GM21447 (cell line): ENCODE measurements at regions not wholly inside any gene's neighbourhood (a gene's known extent, or its start where the extent isn't known, plus 50 kb on each side); places are given as distances from the start of the nearest gene placed in this dataset.

Experiments used
- ATAC-seq: cut with Tn5 transposase; IDR thresholded peaks from one replicate; pipeline ENCODE4 v1.9.1; 2021; ENCODE audit not compliant: unreplicated experiment

DNA sequence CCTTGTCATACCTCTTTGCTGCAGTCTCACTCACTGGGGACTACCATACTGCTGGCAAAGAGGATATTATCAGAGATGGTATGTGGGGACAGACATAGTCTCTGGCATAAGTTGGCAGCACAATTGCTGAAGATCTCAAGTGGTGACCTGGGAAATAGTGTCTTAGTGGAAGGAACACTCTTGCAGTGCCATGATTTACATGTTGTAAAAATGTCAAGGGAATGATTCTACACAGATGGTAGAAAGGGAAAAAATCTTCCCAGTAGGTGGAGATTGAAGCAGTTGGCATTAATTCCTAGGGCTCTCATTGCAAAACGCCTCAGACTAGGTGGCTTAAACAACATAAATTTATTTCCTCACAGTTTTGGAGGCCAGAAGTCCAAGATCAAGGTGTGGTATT, 662.2 kb downstream of the DHX35 start:
- ATAC-seq = no peak

DNA sequence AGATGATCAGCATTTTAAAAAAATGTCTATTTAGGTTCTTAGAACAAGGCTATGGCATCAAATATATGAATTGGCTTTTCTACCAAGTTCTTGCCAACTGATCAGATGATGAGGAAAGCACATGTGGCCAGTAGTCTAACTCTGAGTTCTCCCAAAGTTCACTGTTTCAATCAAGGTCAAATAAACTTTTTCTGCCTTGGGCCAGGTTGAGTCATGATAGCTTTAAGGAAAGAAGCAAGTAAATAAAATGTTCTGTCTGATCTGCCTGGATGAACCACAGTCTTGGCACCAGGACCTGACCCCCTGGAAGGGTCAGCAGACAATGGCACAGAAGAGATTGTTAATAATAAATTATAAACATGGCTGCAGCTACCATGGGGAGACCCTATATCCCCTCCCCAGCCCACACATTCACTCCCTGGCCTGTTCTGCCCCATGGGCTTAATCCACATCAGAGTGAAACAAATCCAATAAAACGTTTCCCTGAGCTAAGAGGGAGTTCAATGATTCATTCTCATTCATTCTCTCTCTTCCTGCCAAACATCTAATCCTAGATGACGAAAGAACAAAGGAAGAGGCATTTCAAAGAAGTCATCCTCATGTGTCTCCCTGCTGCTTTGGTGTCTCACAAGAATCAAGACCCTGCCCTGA, 661.6 kb downstream of the DHX35 start:
- no peak for ATAC-seq

DNA sequence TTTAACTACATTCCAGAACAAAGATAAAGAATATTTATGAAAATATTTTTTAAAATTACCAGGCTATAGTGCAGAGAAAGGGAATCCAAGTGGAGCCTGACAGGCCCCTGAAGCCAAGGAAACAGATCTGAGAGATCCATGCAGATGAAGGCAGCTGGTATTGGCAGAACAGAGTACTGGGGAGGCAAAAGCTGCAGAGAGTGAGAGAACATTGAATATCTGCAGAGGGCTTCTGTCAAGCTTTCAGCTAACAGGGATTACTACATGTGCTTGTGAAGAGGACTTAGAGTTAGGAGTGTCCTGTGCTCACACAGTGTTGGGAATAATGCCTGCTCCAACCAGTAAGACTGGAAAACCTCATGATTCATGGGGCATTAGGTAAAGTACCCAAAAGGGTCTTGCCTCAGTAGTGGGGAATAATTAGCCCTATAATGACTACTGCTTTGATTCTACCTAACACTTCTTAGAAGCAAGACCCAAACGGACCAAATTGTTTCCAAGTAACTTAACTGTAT, 657.2 kb downstream of the DHX35 start:
- no peak for ATAC-seq

DNA sequence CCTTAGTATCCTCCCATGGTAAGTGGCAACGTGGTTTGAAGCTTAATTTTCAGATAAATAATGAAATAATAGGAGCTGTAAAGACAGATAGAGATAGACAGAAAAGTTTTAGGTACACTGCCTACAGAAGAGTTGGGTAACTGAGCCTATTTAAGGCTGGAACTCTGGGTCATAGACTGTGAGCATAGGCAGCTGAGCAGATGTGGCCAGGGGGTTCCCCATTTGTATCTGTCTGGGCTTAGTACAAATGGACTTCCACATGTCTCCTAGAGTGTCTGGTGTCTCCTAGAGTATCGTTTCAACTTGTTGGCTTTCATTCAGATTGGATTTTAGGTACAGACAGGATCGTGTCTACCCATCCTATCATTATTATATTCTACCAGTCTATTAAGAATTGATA, 649.8 kb downstream of the DHX35 start:
- ATAC-seq = no peak

DNA sequence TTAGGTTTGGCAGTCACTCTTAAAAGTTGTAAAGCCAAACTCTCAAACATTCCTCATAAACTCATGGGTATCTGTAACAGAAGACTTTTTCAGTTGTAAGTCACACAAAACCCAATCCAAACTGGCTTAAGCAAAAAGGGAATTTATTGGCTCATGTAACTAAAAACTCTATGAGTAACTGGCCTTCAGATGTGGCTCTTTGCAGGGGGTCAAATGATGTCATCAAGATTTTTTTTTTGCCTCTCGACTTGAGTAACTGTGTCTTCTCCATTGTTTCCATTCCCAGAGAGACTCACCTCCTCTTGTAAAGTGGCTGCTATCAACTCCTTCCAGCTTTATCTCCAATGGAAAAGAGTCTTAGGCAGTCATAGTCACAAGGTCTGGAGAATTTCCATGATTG, 645.0 kb downstream of the DHX35 start:
- ATAC-seq = no peak

DNA sequence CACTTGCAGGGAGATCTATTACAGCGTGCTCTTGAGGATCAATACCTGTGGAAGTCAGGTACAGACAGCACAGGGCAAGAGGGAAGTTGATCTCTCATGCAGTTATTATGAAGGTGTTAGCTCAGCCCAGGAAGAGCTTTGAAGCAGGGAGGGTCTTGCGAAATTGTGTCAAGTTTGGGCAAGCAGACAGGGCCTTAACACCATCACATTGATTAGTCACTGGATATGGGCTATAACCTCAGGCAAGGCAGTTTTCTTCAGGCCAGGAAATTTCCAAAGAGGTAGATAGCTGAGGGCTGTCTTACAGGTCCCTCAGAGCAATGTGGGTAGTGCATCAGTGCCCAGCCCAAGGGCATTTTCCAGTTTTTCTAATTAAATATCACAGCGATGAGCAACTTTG, 643.8 kb downstream of the DHX35 start:
- no peak for ATAC-seq

DNA sequence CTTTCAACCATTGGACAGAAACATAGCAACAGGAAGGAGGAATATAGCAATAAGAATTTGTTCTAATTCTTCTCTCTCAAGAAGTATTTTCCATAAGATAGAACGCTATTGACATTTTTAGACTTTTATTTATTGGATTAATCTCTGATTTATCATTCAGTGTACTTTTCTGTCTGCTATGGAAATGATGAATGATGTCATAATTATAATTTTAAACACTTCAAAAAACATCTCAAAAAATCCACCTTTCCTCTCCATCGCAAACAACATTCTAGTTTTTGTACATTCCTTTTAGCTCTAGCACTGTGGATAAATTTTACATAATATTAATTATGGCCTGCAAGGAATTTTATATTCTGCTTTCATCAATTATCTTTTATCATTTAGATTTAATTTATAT, 643.2 kb downstream of the DHX35 start:
- no peak for ATAC-seq

DNA sequence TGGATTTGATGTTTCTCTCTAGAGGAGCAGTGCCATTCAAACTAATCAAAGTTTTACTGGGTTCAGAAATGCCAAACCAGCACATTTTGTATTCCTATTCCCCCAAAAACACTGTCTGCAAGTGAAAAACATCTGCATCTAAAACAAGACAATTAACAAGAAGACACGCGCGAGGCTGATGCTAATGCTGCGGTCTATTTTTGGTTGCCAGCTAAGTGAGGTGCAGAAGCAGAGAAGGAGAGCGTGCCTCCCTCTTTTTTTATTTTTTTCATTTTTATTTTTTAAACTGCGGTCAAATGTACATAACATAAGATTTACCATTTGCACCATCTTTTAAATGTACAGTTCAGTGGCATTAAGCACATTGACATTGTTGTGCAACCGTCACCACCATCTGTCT, 641.1 kb downstream of the DHX35 start:
- ATAC-seq = no peak

DNA sequence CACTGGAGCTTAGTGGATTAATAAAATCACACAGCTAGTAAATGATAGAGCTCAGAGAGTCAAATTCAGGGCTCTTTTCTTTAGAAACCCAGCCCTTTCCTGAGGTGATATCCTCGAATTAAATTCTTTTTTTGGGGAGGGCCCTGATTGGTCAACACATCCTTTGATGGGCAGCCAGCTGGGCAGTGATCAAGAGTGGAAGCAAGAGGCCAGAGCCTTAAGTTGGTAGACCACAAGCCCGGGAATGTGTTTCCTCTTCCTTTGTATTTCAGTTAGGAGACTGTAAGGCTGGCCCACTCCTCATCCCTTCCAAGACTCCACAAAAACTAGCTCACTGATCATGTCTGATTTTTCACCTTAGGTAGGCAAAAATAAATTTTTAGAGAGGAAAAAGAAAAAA, 640.5 kb downstream of the DHX35 start:
- ATAC-seq = no peak

DNA sequence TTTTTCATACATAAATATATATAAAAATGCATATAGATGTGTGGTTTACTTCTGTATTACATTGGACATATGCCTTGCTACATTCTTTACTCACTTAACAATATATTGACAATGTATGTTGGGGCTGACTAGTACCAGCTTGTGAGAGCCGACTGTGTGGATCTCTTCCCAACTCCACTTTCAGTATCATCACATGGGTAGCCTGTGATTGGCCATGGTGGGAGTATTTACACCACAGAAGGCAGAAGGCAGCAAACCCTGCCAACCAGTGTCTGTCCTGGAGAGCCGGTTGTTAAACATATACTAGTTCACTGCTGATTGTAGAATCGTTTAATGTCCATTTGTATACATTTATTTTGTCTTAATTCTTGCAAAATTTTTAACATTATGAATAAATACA, 638.7 kb downstream of the DHX35 start:
- ATAC-seq = no peak

DNA sequence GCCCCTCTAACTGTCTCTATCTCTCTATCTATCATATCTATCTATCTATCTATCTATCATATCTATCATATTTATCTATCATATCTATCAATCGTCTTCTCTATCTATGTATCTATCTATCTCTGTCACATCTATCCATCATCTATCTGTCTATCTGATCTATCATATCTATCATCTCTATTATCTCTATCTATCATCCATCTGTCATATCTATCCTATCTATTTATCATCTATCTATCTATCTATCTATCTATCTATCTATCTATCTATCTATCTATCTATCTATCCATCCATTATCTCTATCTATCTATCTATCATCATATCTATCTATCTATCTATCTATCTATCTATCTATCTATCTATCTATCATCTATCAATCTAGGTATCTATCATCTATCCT, 638.0 kb downstream of the DHX35 start:
- no peak for ATAC-seq

DNA sequence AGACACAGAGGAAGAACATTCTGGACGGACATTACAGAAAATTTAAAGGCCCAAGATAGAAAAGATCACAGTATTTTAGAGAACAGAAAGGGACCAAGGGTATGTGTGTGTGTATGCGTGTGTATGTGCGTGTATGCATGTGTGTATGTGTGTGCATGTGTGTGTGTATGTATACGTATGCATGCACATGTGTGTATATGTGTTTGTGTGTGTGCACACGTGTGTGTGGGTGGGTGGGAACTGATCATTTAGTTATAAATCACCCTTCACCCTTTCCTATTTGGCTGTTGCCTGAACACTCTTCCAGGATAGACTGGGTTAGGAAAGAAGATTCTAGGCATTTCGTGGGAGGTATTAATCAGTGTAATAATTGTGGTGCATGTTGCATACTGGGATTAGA, 634.4 kb downstream of the DHX35 start:
- ATAC-seq = no peak

DNA sequence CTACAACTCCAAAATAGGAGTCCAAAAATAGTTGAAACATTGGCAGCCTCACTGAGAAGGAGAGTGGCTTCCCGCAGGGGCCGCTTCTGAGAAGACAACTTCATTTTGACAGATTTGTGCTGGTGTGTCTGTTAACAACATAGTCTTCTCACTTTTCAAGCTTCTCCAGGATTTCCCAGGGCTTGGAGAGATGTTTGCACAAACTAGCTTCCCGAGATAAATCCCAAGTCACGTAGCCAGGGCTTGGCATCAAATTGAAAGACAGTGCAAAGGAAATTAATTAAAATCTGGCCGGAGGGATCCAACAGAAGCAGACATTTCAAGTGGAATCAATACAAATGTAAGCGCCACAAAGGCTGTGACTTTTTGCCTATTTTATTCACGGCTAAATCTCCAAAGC, 630.2 kb downstream of the DHX35 start:
- ATAC-seq = no peak

DNA sequence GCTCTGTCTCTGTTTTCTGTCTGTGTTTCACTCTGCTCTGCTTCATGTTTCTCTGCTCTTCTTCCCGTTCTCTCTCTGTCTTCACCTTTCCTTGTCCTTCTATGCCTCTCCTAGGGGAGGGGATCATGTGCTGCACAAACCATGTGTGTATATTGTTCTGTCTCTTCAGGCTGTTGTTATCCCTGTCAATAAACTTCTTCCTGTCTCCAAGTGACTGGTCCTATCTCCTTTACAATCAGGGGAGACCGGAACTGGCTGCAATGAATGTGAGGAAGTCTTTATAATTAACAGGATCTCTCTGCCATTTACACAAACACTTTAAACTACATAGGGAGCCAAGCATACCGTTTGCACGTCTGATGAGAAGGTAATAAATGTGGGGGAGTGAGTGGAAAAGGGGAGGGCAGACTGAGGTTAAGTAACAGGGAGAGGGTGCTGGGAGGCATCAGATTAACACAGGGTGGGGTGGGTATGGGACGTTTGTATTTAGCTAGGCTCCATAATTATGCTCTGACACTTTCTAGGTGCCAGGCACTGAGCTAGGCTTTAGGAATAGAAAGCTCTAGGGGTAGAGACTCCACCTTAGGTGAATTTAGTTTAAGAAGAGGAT, 626.1 kb downstream of the DHX35 start:
- ATAC-seq = no peak

DNA sequence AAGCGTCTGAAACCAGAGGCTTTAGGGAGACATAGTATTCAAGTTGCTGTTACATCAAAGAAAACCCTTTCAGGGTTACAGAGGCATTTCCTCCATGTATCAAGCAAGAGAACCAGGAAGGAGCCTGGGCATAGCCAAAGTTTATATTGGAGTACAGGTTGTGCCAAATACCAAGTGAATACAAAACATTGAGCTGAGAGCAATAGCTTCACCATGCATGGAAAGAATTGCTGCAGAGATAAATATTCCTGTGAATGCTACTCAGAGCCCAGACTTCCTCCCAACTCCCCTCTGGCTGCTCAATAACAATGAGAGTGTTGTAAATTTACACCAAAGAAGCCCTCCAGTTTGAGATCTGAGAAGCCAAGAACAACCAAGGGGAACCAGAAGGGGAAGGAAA, 618.9 kb downstream of the DHX35 start:
- ATAC-seq = no peak

DNA sequence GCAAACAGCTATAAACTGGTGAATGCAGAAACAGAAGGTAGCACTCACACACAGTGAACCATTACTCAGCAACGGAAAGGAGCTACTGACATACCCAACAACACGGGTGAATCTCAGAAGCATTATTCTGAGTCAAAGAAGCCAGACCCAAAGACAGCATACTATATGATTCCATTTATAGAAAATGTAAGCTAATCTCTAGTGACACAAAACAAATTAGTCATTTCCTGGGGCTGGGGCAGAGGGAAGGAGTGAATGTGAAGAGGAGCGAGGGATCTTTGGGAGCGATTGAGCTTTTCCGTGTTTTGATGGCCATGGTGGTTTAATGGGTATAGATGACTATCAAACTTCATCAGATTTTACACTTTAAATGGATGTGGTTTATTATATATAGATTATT, 614.6 kb downstream of the DHX35 start:
- no peak for ATAC-seq

DNA sequence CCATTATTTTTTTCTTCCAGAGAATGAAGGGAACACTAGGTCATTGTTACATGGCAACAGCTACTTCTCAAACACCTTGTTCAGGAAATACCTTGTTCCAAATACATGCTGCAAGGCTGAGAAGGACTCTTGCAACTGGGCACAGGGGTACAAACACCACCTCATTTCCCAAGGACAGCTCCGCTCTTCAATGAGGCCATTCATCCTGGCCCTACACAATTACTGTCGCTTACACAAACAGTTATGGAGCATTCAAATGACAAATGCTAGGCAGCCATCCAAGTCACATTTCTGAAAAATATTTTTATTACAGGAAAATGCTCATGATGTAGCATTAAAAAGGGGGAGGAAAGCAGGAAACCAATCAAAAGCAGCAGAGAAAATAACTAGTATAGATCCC, 611.9 kb downstream of the DHX35 start:
- ATAC-seq = no peak

DNA sequence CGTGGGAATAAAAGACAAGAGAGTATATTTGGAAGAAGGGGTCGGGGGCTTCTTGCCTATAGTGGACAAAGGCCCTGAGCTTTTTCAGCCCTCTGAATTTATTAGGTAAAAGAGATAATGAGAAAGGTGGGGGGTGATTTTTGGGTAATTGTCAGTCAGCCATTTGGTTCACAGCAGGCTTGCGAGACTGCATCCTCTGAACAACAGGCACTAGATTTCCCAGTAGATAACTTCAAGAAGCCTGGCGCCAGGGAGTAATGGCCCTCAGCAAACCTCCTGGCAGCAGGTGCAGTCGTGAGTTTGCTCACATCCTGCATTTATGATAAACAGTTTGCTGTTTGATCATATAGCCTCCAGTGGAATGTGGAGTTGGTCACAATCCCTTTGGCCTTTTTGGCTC, 609.0 kb downstream of the DHX35 start:
- no peak for ATAC-seq

DNA sequence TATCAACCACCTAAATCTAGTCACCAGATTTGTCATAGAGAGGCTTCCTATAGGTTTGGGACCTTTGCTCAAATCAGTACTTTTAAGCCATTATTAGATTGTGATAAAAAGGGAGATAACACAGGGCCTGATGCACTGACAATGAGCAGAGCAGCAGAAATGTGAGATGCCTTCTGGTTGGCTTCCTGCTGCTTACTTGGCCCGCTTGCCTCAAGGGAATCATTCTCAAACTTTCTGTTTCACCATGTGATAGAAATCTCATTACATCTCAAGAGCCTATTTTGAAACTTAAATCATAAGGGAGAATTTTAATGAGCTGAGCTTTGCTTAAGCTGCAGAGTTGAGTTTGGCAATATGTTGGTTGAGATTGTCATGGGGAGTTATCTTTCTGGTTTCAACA, 606.0 kb downstream of the DHX35 start:
- peak; percentile 72 for ATAC-seq

DNA sequence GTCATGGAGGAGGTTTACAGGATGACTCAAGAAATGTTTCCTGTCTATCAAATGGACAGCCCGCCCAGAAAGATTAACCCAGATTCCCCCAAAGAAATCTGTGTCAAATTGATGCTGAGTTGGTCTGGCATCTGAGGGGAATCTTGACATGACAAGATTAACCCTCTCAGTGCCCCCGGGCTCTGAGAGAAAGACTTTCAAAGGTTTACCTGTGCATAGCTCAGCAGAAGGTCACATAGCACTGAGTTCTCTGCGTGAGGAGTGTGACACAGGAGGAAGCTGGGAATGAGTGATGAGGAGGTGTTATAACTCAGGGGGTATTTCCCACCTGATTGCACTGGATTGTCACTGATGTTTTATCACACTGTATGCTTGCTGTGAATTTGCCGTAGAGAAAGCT, 601.2 kb downstream of the DHX35 start:
- ATAC-seq = no peak

DNA sequence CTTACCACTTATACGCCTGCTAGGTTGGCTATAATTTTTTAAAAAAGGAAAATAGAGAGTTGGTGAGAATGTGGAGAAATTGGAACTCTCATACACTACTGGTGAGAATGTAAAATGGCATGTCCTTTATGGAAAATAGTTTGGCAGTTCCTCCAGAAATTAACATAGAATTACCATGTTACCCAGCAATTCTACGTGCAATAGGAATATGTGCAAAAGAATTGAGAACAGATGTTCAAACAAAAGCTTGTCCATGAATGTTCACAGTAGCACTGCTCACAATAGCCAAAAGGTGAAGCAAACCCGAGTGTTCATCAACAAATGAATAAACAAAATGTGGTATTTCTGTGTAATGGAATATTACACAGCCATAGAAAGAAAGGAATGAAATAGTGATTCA, 592.2 kb downstream of the DHX35 start:
- no peak for ATAC-seq

DNA sequence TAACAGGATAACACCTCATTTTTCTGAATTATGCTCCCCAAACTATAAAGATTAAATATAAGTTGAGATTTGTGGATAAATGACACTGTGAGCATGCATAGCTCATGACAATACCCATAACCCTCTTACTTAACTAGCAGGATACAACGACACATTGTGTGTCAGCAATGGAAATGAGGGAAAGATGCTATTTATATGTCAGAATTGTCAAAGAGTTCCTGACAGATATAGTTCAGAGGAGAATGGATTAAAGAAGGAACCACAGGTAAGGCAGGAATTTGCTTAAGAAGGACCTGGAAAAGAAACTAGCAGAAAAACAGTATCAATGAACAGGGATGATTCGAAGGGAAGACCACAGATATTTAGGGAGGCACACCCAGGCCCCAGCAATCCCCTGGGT, 591.0 kb downstream of the DHX35 start:
- no peak for ATAC-seq

DNA sequence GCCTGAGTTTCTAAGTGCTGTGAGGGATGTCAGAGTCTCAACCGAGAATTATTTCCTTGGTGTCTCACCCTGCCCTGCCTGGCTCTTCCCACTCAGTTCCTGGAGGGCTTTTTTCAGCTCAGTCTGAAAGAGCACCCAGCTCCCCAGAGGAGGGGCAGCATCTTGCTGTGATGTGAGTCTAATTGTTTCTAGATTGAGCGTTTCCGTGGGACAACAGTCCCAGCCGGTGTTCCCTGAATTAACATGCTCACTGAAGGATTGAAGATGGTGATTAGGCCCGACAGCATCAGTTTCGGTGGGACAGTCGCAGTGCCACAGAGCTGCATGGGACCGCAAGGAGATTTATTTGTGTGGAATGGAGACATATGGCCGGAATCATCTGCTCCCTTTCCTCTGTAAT, 587.6 kb downstream of the DHX35 start:
- ATAC-seq = no peak
